GM19193 (cell line): ENCODE measurements at regions not wholly inside any gene's neighbourhood (a gene's known extent, or its start where the extent isn't known, plus 50 kb on each side); places are given as distances from the start of the nearest gene placed in this dataset.

Experiments
- POLR2A ChIP-seq: IDR thresholded peaks from 4 replicates; pipeline ENCODE4 v1.6.1; 2011; ENCODE audit not compliant: insufficient read depth, insufficient read length; ENCODE audit errors: extremely low read depth

- TF ChIP-seq POLR2A: no peak
These were observed 50.7 kb upstream of the DIAPH3 start for GRCh38 chr13:60214213-60215055.

GRCh38 chr13:60220072-60220471, 56.3 kb upstream of the DIAPH3 start:
- no peak for TF ChIP-seq POLR2A

- TF ChIP-seq POLR2A: no peak
These were observed 57.9 kb upstream of the DIAPH3 start for GRCh38 chr13:60221581-60221980.

DNA sequence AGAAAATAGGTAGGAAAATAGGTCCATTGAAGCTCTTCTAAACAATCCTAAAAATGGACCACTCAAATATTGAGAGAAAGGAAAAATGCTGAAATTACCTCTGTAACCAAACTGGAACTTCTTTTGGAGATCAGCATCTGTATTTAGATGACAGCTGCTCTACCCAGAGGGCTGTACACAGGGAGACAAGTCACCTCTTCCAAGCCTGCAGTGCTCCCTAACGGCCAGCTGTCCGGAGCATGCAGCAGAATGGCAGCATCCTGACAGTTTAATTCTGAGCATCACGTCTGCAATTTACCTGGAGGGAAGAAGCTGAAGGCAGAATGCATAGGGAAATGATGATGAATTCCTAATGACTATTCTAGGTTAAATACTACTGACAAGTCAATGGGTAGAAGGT, 62.8 kb upstream of the DIAPH3 start:
- no peak for TF ChIP-seq POLR2A

DNA sequence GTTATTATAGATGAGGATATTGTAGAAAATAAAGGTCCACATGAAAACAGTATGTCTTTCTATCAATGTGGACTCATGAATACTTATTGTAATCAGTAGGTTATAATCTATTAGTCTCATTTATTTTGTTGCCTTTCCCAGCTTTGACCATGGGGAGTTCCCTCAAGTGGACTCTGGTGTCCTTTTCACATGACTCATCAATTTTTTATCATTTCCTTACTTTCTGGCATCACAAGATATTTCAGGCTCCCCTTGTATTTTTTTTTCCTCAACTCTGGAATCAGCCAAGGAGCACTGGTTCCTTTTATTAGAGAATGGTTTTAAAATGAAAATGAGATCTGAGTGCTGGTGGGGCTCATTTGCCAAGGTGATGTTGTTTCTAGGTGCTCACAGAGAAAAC, 63.4 kb upstream of the DIAPH3 start:
- no peak for TF ChIP-seq POLR2A

GRCh38 chr13:60229708-60230272, 66.1 kb upstream of the DIAPH3 start:
- TF ChIP-seq POLR2A: no peak

DNA sequence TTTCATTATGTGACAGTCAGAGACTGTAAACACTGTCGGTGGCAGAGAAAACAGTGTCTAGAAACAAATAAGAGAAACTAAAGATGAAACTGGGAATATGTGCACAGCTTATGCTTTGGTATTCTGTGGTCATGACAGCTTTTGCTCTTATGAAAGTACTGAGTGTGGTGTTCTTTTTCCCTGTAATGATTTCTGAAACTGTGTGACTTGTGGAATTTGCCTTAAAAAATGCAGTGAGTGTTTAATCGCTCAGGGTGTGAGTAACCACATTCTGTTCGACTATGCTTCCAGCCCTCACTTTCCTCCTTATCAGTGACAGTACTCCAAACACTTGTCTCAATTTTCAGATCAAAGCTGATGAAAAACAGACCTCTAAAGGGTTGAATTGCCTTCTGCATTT, 66.9 kb upstream of the DIAPH3 start:
- TF ChIP-seq POLR2A: no peak

GRCh38 chr13:60242043-60242595, 78.4 kb upstream of the DIAPH3 start:
- no peak for TF ChIP-seq POLR2A

- TF ChIP-seq POLR2A: no peak
These were observed 80.7 kb upstream of the DIAPH3 start for GRCh38 chr13:60244381-60244780.

GRCh38 chr13:60258349-60258748, 94.6 kb upstream of the DIAPH3 start:
- no peak for TF ChIP-seq POLR2A

DNA sequence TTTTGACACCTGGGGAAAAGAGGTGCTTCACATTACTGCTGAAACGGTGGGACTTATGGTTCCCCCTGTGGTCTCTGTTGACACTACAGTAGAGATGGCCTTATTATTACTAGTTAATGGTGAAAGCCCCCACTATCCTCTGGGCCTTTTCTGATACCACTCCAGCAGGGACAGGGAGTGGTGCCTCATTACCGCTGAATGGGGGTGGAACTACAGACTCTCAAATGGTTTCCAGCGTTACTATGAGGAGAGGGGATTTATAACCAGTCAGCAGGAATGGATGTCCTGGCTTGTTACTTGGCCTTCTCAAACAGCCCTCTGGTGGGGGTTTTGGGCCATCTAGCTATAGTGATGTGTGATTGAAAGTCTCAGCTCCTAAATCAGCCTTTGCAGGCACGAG, 96.7 kb upstream of the DIAPH3 start:
- no peak for TF ChIP-seq POLR2A

DNA sequence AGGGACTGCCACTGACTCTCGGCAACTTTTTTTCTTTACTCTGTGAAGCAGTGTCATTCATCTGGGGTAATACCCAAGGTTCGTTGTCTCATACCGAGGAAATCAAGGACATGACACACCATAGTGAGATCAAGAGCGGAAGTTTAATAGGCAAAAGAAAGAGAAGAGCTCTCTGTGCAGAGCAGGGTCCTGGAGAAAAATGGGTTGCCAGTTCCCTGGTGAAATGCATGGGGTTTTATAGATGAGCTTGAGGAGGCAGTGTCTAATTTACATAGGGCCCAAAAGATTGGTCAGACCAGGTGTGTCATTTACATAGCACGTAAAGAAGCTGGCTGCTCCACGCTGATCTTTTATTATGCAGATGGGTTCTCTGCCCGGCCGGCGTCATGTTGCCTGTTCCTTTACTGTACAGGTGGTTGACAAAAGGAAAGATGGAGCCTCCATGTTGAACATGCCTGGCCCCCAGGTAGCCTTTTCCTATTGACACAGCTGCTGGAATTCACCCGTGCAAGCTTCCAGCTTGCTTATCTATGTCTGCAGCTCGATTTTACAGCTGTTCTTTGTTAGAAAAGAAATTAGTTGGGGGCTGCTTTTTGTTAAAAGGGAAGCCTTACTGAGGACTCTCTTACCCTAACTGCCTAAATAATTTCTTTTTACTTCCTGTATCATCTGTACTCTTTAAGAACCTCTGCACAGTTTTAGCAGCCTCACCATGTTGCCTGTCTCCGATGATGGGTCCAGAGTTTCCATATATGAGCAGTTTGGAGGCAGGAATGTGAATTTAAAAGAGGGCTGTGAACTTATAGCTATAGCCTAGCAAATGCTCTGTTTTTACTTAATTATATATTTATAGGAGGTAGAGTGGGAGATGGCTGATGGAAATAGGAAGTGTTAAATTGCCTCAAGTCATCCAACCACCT, 98.0 kb upstream of the DIAPH3 start:
- TF ChIP-seq POLR2A: no peak

DNA sequence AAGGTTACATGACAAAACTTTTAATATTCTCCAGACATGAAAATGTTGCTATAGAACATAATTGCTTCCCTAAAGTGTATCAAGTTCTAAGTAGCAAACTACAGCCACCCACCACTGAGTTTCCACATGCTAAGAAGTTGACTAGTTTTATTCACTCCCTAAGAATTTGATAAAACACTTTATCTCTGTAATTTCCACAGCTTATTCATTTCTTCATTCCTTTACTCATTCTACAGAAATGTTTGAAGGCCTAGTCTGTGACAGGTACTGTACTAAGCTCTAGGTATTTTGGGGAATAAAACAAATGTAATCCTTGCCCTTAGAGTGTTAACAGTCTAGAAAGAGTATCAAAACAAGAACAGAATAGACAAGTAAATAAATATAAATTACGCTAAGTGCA, 101.8 kb upstream of the DIAPH3 start:
- no peak for TF ChIP-seq POLR2A

DNA sequence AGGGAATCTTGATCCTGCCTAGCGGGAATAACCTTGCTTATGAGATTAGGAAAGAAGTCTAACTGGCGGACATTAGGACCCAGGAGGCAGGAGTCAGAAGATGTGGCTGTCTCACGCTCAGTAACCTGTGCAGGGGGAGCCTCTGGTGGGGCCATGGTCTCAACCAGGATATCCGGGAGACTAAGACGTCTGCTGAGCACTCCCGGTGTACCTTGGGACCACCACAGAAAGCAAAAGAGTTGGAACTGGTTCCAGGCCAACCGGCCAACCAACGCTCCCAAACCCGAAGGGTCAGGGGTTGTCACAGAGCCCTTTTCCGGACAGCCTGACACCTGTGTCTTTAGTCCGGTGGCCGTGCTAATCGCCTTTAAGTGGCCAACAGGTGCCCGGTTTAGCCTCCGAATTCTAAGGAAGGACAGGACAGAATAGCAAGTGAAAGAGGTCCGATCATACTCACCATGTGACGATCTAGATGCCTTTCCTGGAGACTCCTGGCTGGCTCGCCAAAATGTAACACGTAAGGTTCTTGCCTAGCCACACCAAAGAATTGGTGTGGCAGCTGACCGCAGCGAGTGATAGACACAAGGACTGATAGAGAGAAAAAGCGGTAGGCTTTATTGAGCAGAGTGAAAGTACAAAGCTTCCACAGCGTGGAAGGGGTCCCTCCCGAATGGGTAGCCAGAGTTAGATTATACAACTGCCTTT, 103.9 kb upstream of the DIAPH3 start:
- peak; percentile 26 for TF ChIP-seq POLR2A

GRCh38 chr13:60268203-60268555, 104.5 kb upstream of the DIAPH3 start:
- TF ChIP-seq POLR2A: no peak
